ENCODE measurements at regions not wholly inside any gene's neighbourhood (a gene's known extent, or its start where the extent isn't known, plus 50 kb on each side); places are given as distances from the start of the nearest gene placed in this dataset.

GRCh38 chr1:200262326-200262965 is 147.4 kb downstream of the ZNF281 start (continued):
- peak in 2 of 3 experiments; percentile 33 to 48; a peak in 2 of 4 replicates for TF ChIP-seq CTCF (IDR thresholded peaks at IDR 0.05; ENCODE audit: control extremely low read depth in 1 of 3, insufficient read depth in 1 of 3, low read depth in 1 of 3, low read length in 3 of 3)
- peak; percentile 79 for TF ChIP-seq YY1 (IDR thresholded peaks at IDR 0.05; ENCODE audit: low read depth, low read length)
- no peak for TF ChIP-seq SP1 (IDR thresholded peaks at IDR 0.05; ENCODE audit: low read depth, low read length)
- no peak for TF ChIP-seq POLR2AphosphoS5 (IDR thresholded peaks at IDR 0.05; ENCODE audit: low read depth, low read length)
- no peak for TF ChIP-seq TCF12 (IDR thresholded peaks at IDR 0.05; ENCODE audit: low read depth, low read length)
- no peak for TF ChIP-seq BCL11A (IDR thresholded peaks at IDR 0.05; ENCODE audit: low read depth in 2 of 2, low read length in 2 of 2)
- no peak for TF ChIP-seq CBX8 (IDR thresholded peaks at IDR 0.05; ENCODE audit: borderline replicate concordance, low read depth, low read length)
- TF ChIP-seq MAX (IDR thresholded peaks at IDR 0.05) = no peak; the same call in 1 of the 2 replicates
- no peak for TF ChIP-seq ATF2 (IDR thresholded peaks at IDR 0.05; ENCODE audit: low read length)
- no peak for TF ChIP-seq RBBP5 (IDR thresholded peaks at IDR 0.05; ENCODE audit: borderline replicate concordance, low read depth, low read length)

Data from H1 (cell line).